H1 (cell line): ENCODE measurements at regions not wholly inside any gene's neighbourhood (a gene's known extent, or its start where the extent isn't known, plus 50 kb on each side); places are given as distances from the start of the nearest gene placed in this dataset.

Experiments used
- CTCF ChIA-PET: fragments of 300-600 bp; sonication (Branson Sonifier 250); formaldehyde crosslinking; loops from one replicate; lab custom pipeline; 2021; ENCODE audit not compliant: partially characterized antibody; lab: Charles Lee
- POLR2A ChIA-PET: fragments of 300-600 bp; sonication (Branson Sonifier 250); formaldehyde crosslinking; loops from one replicate; lab custom pipeline; 2021; ENCODE audit warnings: inconsistent platforms; ENCODE audit not compliant: partially characterized antibody; lab: Charles Lee
- DNase-seq, 2 experiments: peaks; one replicate each; pipeline versions ENCODE4 v3.0.0 to v3.0.0-alpha.2; 2010 to 2022; ENCODE audit warnings: low spot score in 2 of 2, low read depth in 1 of 2, mixed read lengths in 1 of 2
- FAIRE-seq: peaks from 2 replicates; lab custom pipeline; 2011; peaks lifted over from hg19 to GRCh38; lab: Jason Lieb, UNC
- H2AFZ ChIP-seq: 2 replicates; pipeline ENCODE4 v1.8.1; 2012; ENCODE audit warnings: low read length, inconsistent platforms
- H2AK5ac ChIP-seq: 2 replicates; pipeline ENCODE4 v1.6.1; 2013; ENCODE audit warnings: low read depth, low read length
- H2BK120ac ChIP-seq: replicated peaks from 2 replicates; pipeline ENCODE3; 2013; ENCODE audit warnings: low read depth, low read length, inconsistent platforms
- H2BK12ac ChIP-seq: 2 replicates; pipeline ENCODE4 v1.6.1; 2013; ENCODE audit warnings: low read depth, low read length
- H2BK15ac ChIP-seq: 2 replicates; pipeline ENCODE4 v1.6.1; 2013; ENCODE audit warnings: low read length
- H2BK20ac ChIP-seq: 2 replicates; pipeline ENCODE4 v1.6.1; 2013; ENCODE audit warnings: low read length
- H2BK5ac ChIP-seq: 2 replicates; pipeline ENCODE4 v1.6.1; 2013; ENCODE audit warnings: low read depth, low read length
- H3K14ac ChIP-seq: 2 replicates; pipeline ENCODE4 v1.6.1; 2013; ENCODE audit warnings: inconsistent platforms; ENCODE audit not compliant: insufficient read length
- H3K18ac ChIP-seq: 2 replicates; pipeline ENCODE4 v1.6.1; 2013; ENCODE audit warnings: low read length; ENCODE audit errors: extremely low read depth
- H3K23ac ChIP-seq: 2 replicates; pipeline ENCODE4 v1.6.1; 2013; ENCODE audit warnings: inconsistent platforms; ENCODE audit not compliant: insufficient read length
- H3K23me2 ChIP-seq: 2 replicates; pipeline ENCODE4 v1.6.1; 2013; ENCODE audit warnings: low read depth, low read length
- H3K27ac ChIP-seq: 2 replicates; pipeline ENCODE4 v1.6.1; 2011; ENCODE audit warnings: low read depth, low read length, inconsistent platforms
- H3K27me3 ChIP-seq, 4 experiments: replicated peaks in 1 of 4; 1 replicate in 1 of 4; 2 replicates in 3 of 4; pipeline versions ENCODE4 v1.6.1 to v1.8.1; 2011 to 2013; ENCODE audit warnings: low read length in 3 of 4, mild to moderate bottlenecking in 3 of 4, inconsistent platforms in 2 of 4, mixed read lengths in 2 of 4, moderate library complexity in 1 of 4; ENCODE audit not compliant: control insufficient read depth in 3 of 4, insufficient read depth in 3 of 4; ENCODE audit errors: extremely low read depth in 1 of 4
- H3K36me3 ChIP-seq, 4 experiments: 2 replicates each; pipeline versions ENCODE4 v1.6.1 to v1.8.1; 2011 to 2013; ENCODE audit warnings: mild to moderate bottlenecking in 4 of 4, low read length in 3 of 4, moderate library complexity in 2 of 4, control low read depth in 1 of 4, inconsistent platforms in 1 of 4; ENCODE audit not compliant: insufficient read depth in 4 of 4, control insufficient read depth in 2 of 4
- H3K4ac ChIP-seq: replicated peaks from 2 replicates; pipeline ENCODE3; 2013; ENCODE audit warnings: low read length, low read depth, mixed read lengths, inconsistent platforms; ENCODE audit not compliant: insufficient read length
- H3K4me1 ChIP-seq, 4 experiments: replicated peaks in 1 of 4; 1 replicate in 1 of 4; 2 replicates in 3 of 4; pipeline versions ENCODE4 v1.6.1 to v1.8.1; 2011 to 2013; ENCODE audit warnings: low read length in 3 of 4, inconsistent platforms in 2 of 4, mixed read lengths in 1 of 4; ENCODE audit not compliant: insufficient read depth in 4 of 4, control insufficient read depth in 3 of 4
- H3K4me2 ChIP-seq, 2 experiments: 2 replicates each; pipeline versions ENCODE4 v1.6.1 to v1.8.1; 2011 to 2013; ENCODE audit warnings: low read depth in 2 of 2, low read length in 2 of 2, control low read depth in 1 of 2, inconsistent platforms in 1 of 2, mild to moderate bottlenecking in 1 of 2; ENCODE audit not compliant: insufficient read depth in 1 of 2
- H3K4me3 ChIP-seq, 4 experiments: fragments of 200-600, 300-600 bp in 1 of 4; sonication (generic), shearing (Covaris generic), sonication (Bioruptor Twin) in 1 of 4; 2 replicates each; pipeline versions ENCODE4 v1.5.1 to v1.8.1; 2011 to 2016; ENCODE audit warnings: low read length in 4 of 4, low read depth in 3 of 4, control low read depth in 2 of 4, inconsistent platforms in 2 of 4, mild to moderate bottlenecking in 2 of 4, mixed read lengths in 1 of 4, moderate library complexity in 1 of 4; ENCODE audit not compliant: insufficient read depth in 2 of 4; ENCODE audit errors: extremely low read depth in 1 of 4
- H3K56ac ChIP-seq: replicated peaks from 2 replicates; pipeline ENCODE3; 2013; ENCODE audit warnings: low read depth, mild to moderate bottlenecking, mixed read lengths, low read length, inconsistent platforms; ENCODE audit not compliant: insufficient read length
- H3K79me1 ChIP-seq: 2 replicates; pipeline ENCODE4 v1.6.1; 2013; ENCODE audit warnings: low read depth, low read length, control low read depth
- H3K79me2 ChIP-seq, 2 experiments: 2 replicates each; pipeline versions ENCODE4 v1.6.1 to v1.8.1; 2012 to 2013; ENCODE audit warnings: low read length in 2 of 2, mild to moderate bottlenecking in 2 of 2, inconsistent platforms in 1 of 2; ENCODE audit not compliant: insufficient read depth in 2 of 2, control insufficient read depth in 1 of 2
- H3K9ac ChIP-seq, 4 experiments: replicated peaks in 1 of 4; 1 replicate in 1 of 4; 2 replicates in 3 of 4; pipeline versions ENCODE4 v1.6.1 to v1.8.1; 2011 to 2013; ENCODE audit warnings: low read depth in 3 of 4, low read length in 3 of 4, control low read depth in 2 of 4, mild to moderate bottlenecking in 2 of 4, moderate library complexity in 2 of 4, inconsistent platforms in 1 of 4; ENCODE audit errors: extremely low read depth in 1 of 4
- H3K9me3 ChIP-seq, 2 experiments: 2 replicates each; pipeline versions ENCODE4 v1.6.1 to v1.8.1; 2012 to 2013; ENCODE audit warnings: mild to moderate bottlenecking in 2 of 2, moderate library complexity in 2 of 2, control low read depth in 1 of 2, inconsistent platforms in 1 of 2, low read depth in 1 of 2, low read length in 1 of 2, mixed read lengths in 1 of 2; ENCODE audit not compliant: insufficient read depth in 2 of 2
- H4K20me1 ChIP-seq, 2 experiments: replicated peaks in 1 of 2; 2 replicates each; pipeline versions ENCODE3 to v1.8.1; 2011 to 2013; ENCODE audit warnings: inconsistent platforms in 2 of 2, low read length in 2 of 2, mild to moderate bottlenecking in 1 of 2; ENCODE audit not compliant: insufficient read depth in 2 of 2, control insufficient read depth in 1 of 2
- H4K5ac ChIP-seq: 2 replicates; pipeline ENCODE4 v1.6.1; 2013; ENCODE audit warnings: low read length, low read depth, mixed read lengths, inconsistent platforms; ENCODE audit not compliant: insufficient read length
- H4K8ac ChIP-seq: 2 replicates; pipeline ENCODE4 v1.8.0; 2013; ENCODE audit warnings: mild to moderate bottlenecking, moderate library complexity, low read length, inconsistent platforms; ENCODE audit not compliant: insufficient read depth; ENCODE audit errors: extremely low read depth
- H4K91ac ChIP-seq: replicated peaks from 2 replicates; pipeline ENCODE3; 2013; ENCODE audit warnings: low read length, mixed read lengths, inconsistent platforms; ENCODE audit not compliant: insufficient read length
- SRF ChIP-seq: IDR thresholded peaks from 2 replicates; pipeline ENCODE4 v1.6.1; 2011; ENCODE audit warnings: mild to moderate bottlenecking, low read depth, low read length, moderate library complexity
- WGBS, 2 experiments: shearing (Covaris generic) in 1 of 2; methylation state at CpG; one replicate each; pipeline versions ENCODE4 v1.1.6 to v1.1.7; 2013 to 2015; ENCODE audit warnings: low lambda C conversion rate in 2 of 2, mixed read lengths in 2 of 2, inconsistent platforms in 1 of 2, low coverage in 1 of 2, missing lambda C conversion rate in 1 of 2; ENCODE audit not compliant: insufficient replicate concordance in 2 of 2, insufficient coverage in 1 of 2, insufficient read length in 1 of 2; ENCODE audit errors: extremely low coverage in 1 of 2, missing lambda C conversion rate in 1 of 2; 5-methylcytosine and 5-hydroxymethylcytosine counted together
- TF ChIP-seq, protein P1 (sequence below), 3 experiments: IDR thresholded peaks; 1 replicate in 2 of 3; 2 replicates in 1 of 3; pipeline versions ENCODE4 v1.5.1 to v1.6.1; 2011; ENCODE audit warnings: low read length in 3 of 3, mild to moderate bottlenecking in 3 of 3, inconsistent platforms in 2 of 3, low read depth in 1 of 3, moderate library complexity in 1 of 3; ENCODE audit not compliant: insufficient read depth in 1 of 3; ENCODE audit errors: control extremely low read depth in 1 of 3

DNA sequence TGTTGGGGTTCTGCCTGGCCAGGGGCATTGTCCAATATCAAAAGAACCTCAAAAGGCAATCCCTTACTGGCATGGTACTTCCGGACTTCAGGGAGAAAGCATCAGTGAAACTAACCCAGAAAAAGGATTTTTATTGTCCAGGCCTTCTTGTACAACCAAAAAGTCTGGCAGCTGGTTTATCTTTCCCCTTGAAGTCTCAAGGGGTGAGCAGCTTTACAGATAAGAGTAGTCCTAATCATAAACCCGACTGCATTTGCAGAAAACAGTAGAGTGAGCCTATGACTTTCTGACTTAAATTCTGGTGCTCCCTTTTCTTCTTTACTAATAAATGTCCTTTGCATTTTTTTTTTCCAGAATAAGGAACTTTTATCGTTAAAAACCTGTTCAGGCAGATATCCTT lies 104.0 kb upstream of the CHRM3 start:
- POLR2A ChIA-PET = no interaction called here
- no peak overlapping the region for H4K8ac ChIP-seq
- no peak overlapping the region for H4K5ac ChIP-seq
- FAIRE-seq = no peak
- no peak overlapping the region for H2BK120ac ChIP-seq
- no peaks in the 10 kb centered on the region; a peak in 1 of 8 replicates for H3K36me3 ChIP-seq
- no peak overlapping the region for H3K18ac ChIP-seq
- H3K27ac ChIP-seq = no peak overlapping the region
- H2BK20ac ChIP-seq = no peak overlapping the region
- no peak overlapping the region for H3K23ac ChIP-seq
- H3K4me1 ChIP-seq = peaks cover 0 to 1% (median 0%) of the 10 kb centered on the region in 4 experiments; a peak in 2 of 7 replicates
- H3K4me3 ChIP-seq = no peak overlapping the region
- no peak overlapping the region for H2BK5ac ChIP-seq
- CTCF ChIA-PET = interaction anchor here (0.5 kb wide), 1 partner anchor 44 kb away, joined by 3 read pairs; no protein-coding TSS in a partner anchor
- no peak overlapping the region for H3K4me2 ChIP-seq
- no peaks in the 10 kb centered on the region for H3K23me2 ChIP-seq
- peaks cover 3 to 5% of the 10 kb centered on the region in 2 experiments; a peak in 3 of 4 replicates for H3K9me3 ChIP-seq
- WGBS, 2 experiments = 98% methylated on average over 3 of the region's 3 CpGs; no CpG with 5 or more reads in 1 of the 2 experiments
- H3K14ac ChIP-seq = no peak overlapping the region
- H3K9ac ChIP-seq = no peak overlapping the region
- no peaks in the 10 kb centered on the region for H3K79me2 ChIP-seq
- DNase-seq = no peak
- H4K91ac ChIP-seq = no peak overlapping the region
- H2AK5ac ChIP-seq = no peak overlapping the region
- H2BK12ac ChIP-seq = no peak overlapping the region
- H3K27me3 ChIP-seq = no peaks in the 10 kb centered on the region
- no peaks in the 10 kb centered on the region for H3K79me1 ChIP-seq
- H4K20me1 ChIP-seq = no peaks in the 10 kb centered on the region
- no peak overlapping the region for H3K56ac ChIP-seq
- no peak overlapping the region for H3K4ac ChIP-seq
- no peak overlapping the region for H2BK15ac ChIP-seq
- H2AFZ ChIP-seq = no peak overlapping the region
- TF ChIP-seq, protein P1, sequence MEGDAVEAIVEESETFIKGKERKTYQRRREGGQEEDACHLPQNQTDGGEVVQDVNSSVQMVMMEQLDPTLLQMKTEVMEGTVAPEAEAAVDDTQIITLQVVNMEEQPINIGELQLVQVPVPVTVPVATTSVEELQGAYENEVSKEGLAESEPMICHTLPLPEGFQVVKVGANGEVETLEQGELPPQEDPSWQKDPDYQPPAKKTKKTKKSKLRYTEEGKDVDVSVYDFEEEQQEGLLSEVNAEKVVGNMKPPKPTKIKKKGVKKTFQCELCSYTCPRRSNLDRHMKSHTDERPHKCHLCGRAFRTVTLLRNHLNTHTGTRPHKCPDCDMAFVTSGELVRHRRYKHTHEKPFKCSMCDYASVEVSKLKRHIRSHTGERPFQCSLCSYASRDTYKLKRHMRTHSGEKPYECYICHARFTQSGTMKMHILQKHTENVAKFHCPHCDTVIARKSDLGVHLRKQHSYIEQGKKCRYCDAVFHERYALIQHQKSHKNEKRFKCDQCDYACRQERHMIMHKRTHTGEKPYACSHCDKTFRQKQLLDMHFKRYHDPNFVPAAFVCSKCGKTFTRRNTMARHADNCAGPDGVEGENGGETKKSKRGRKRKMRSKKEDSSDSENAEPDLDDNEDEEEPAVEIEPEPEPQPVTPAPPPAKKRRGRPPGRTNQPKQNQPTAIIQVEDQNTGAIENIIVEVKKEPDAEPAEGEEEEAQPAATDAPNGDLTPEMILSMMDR (IDR thresholded peaks at IDR 0.05; ENCODE audit: control extremely low read depth in 1 of 3, insufficient read depth in 1 of 3, low read depth in 1 of 3, low read length in 3 of 3) = no peak
- TF ChIP-seq SRF = no peak
